Hepatocyte (in vitro differentiated cells): ENCODE measurements at regions not wholly inside any gene's neighbourhood (a gene's known extent, or its start where the extent isn't known, plus 50 kb on each side); places are given as distances from the start of the nearest gene placed in this dataset.

Source experiments
- DNase-seq: peaks from one replicate; pipeline ENCODE4 v3.0.0-alpha.2; 2016; ENCODE audit warnings: low spot score
- H2AFZ ChIP-seq: fragments of 200-600 bp; sonication (generic); 2 replicates; pipeline ENCODE4 v1.6.0; 2016; ENCODE audit warnings: antibody characterized with exemption, mild to moderate bottlenecking
- H3K27ac ChIP-seq: fragments of 200-600 bp; sonication (generic); 2 replicates; pipeline ENCODE4 v1.5.1; 2016; ENCODE audit warnings: mild to moderate bottlenecking
- H3K27me3 ChIP-seq: fragments of 200-600 bp; sonication (generic); 2 replicates; pipeline ENCODE4 v1.6.1; 2016
- H3K36me3 ChIP-seq: fragments of 200-600 bp; sonication (generic); replicated peaks from 2 replicates; pipeline ENCODE4 v1.5.1; 2016; ENCODE audit warnings: low read depth; ENCODE audit not compliant: insufficient read depth
- H3K4me1 ChIP-seq: fragments of 200-600 bp; sonication (generic); 2 replicates; pipeline ENCODE4 v1.5.1; 2016; ENCODE audit warnings: mild to moderate bottlenecking, moderate library complexity; ENCODE audit not compliant: insufficient read depth
- H3K4me2 ChIP-seq: fragments of 200-600 bp; sonication (generic); 2 replicates; pipeline ENCODE4 v1.6.0; 2016
- H3K4me3 ChIP-seq: fragments of 200-600 bp; sonication (generic); 2 replicates; pipeline ENCODE4 v1.5.1; 2016; ENCODE audit warnings: mild to moderate bottlenecking
- H3K79me2 ChIP-seq: fragments of 200-600 bp; sonication (generic); 2 replicates; pipeline ENCODE4 v1.6.0; 2017; ENCODE audit warnings: mild to moderate bottlenecking
- H3K9me2 ChIP-seq: fragments of 200-600 bp; sonication (generic); replicated peaks from 2 replicates; pipeline ENCODE4 v1.6.0; 2017; ENCODE audit warnings: mild to moderate bottlenecking; ENCODE audit not compliant: insufficient read depth
- H3K9me3 ChIP-seq: fragments of 200-600 bp; sonication (generic); 2 replicates; pipeline ENCODE4 v1.5.1; 2016; ENCODE audit warnings: low read depth, mild to moderate bottlenecking
- H4K20me1 ChIP-seq: fragments of 200-600 bp; sonication (generic); 2 replicates; pipeline ENCODE4 v1.6.0; 2016; ENCODE audit warnings: mild to moderate bottlenecking; ENCODE audit not compliant: insufficient read depth, poor library complexity, severe bottlenecking
- EZH2 ChIP-seq: fragments of 200-600 bp; sonication (generic); IDR thresholded peaks from 2 replicates; pipeline ENCODE4 v1.6.1; 2016; ENCODE audit warnings: antibody characterized with exemption, mild to moderate bottlenecking, borderline replicate concordance
- EZH2phosphoT487 ChIP-seq: fragments of 200-600 bp; sonication (generic); IDR thresholded peaks from one replicate; pipeline ENCODE4 v1.6.1; 2018; ENCODE audit warnings: antibody characterized with exemption, mild to moderate bottlenecking, low read depth, moderate library complexity; ENCODE audit not compliant: unreplicated experiment, severe bottlenecking
- WGBS: methylation state at CpG from one replicate; pipeline ENCODE4 v1.1.6; 2016; ENCODE audit warnings: low lambda C conversion rate; ENCODE audit errors: missing lambda C conversion rate; 5-methylcytosine and 5-hydroxymethylcytosine counted together
- TF ChIP-seq, protein P1 (sequence below): fragments of 200-600 bp; sonication (generic); IDR thresholded peaks from 2 replicates; pipeline ENCODE4 v1.5.1; 2016; ENCODE audit warnings: antibody characterized with exemption, mild to moderate bottlenecking; ENCODE audit not compliant: poor library complexity

DNA sequence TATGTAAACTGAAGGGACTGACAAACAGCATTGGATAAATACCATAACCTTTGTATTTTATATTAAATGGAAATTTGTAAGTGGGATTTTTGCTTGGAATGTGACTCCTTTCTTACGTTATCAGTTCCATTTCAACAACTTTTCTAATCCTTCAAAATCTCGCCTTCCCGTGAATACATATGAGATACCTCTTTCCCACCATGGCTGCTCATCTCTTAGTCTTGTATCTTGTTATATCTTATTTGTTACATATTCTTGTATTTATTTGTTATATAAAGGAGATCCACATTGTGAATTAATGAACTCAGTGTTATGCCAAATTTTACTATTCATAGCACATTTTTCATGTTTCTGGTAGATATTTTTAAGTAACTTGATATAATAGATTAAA, 623.7 kb downstream of the MCTP2 start:
- H3K79me2 ChIP-seq: no peaks in the 10 kb centered on the region
- no peak for TF ChIP-seq EZH2phosphoT487
- TF ChIP-seq EZH2: no peak
- TF ChIP-seq, protein P1, sequence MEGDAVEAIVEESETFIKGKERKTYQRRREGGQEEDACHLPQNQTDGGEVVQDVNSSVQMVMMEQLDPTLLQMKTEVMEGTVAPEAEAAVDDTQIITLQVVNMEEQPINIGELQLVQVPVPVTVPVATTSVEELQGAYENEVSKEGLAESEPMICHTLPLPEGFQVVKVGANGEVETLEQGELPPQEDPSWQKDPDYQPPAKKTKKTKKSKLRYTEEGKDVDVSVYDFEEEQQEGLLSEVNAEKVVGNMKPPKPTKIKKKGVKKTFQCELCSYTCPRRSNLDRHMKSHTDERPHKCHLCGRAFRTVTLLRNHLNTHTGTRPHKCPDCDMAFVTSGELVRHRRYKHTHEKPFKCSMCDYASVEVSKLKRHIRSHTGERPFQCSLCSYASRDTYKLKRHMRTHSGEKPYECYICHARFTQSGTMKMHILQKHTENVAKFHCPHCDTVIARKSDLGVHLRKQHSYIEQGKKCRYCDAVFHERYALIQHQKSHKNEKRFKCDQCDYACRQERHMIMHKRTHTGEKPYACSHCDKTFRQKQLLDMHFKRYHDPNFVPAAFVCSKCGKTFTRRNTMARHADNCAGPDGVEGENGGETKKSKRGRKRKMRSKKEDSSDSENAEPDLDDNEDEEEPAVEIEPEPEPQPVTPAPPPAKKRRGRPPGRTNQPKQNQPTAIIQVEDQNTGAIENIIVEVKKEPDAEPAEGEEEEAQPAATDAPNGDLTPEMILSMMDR: no peak
- H3K9me3 ChIP-seq: no peaks in the 10 kb centered on the region
- H3K27me3 ChIP-seq: no peaks in the 10 kb centered on the region
- H3K36me3 ChIP-seq: no peaks in the 10 kb centered on the region
- no peak overlapping the region for H3K4me2 ChIP-seq
- no peak for DNase-seq
- H3K27ac ChIP-seq: no peak overlapping the region
- WGBS: 98% methylated on average over 3 of the region's 3 CpGs
- no peaks in the 10 kb centered on the region for H4K20me1 ChIP-seq
- H3K4me3 ChIP-seq: no peak overlapping the region
- no peaks in the 10 kb centered on the region for H3K4me1 ChIP-seq
- H2AFZ ChIP-seq: no peak overlapping the region
- H3K9me2 ChIP-seq: no peaks in the 10 kb centered on the region

DNA sequence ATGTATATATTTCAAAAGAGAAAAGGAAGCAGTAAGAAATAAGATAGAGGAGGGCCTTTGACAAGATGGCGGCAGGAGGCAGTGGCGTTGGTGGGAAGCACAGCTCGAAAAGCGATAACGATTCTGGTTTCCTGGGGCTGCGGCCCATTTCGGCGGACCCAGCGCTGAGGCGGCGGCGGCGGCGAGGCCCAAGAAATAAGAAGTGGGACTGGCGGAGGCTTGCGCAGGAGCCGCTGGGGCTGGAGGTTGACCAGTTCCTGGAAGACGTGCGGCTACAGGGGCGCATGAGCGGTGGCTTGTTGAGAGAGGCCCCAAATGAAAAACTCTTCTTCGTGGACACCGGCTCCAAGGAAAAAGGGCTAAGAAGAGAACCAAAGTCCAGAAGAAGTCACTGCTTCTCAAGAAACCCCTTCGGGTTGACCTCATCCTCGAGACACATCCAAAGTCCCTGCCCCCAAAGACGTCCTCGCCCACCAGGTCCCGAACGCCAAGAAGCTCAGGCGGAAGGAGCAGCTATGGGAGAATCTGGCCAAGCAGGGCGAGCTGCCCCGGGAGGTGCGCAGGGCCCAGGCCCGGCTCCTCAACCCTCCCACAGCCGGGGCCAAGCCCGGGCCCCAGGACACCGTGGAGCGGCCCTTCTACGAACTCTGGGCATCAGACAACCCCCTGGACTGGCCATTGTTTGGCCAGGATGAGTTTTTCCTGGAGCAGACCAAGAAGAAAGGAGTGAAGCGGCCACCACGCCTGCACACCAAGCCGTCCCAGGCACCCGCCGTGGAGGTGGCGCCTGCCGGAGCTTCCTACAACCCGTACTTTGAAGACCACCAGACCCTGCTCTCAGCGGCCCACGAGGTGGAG, 624.3 kb downstream of the MCTP2 start:
- Histone ChIP-seq H3K27ac (no peak overlapping the region), H3K36me3 (no peaks in the 10 kb centered on the region), H3K9me3 (no peaks in the 10 kb centered on the region), H3K79me2 (no peaks in the 10 kb centered on the region), H3K4me1 (no peaks in the 10 kb centered on the region), H2AFZ (no peak overlapping the region), H3K4me2 (no peak overlapping the region), H3K9me2 (no peaks in the 10 kb centered on the region), H3K27me3 (no peaks in the 10 kb centered on the region), H4K20me1 (no peaks in the 10 kb centered on the region), H3K4me3 (no peak overlapping the region)
- WGBS: 99% methylated on average over 49 of the region's 49 CpGs
- no peak for DNase-seq
- TF ChIP-seq, protein P1: no peak
- TF ChIP-seq EZH2phosphoT487 (no peak), EZH2 (no peak)

DNA sequence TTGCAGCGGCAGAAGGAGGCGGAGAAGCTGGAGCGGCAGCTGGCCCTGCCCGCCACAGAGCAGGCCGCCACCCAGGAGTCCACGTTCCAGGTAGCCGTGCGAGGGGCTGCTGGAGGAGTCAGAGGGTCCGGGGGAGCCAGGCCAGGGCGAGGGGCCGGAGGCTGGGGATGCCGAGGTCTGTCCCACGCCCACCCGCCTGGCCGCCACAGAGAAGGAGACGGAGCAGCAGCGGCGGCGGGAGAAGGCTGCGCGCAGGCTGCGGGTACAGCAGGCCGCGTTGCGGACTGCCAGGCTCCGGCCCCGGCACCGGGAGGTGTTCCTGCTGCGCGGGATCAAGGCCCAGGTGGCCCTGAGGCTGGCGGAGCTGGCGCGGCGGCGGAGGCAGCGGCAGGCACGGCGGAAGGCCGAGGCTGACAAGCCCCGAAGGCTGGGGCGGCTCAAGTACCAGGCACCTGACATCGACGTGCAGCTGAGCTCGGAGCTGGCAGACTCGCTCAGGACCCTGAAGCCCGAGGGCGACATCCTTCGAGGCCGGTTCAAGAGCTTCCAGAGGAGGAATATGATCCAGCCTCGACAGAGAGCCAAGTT, 625.0 kb downstream of the MCTP2 start:
- Histone ChIP-seq H3K4me3 (no peak overlapping the region), H3K9me3 (no peaks in the 10 kb centered on the region), H3K27me3 (no peaks in the 10 kb centered on the region), H3K9me2 (no peaks in the 10 kb centered on the region), H3K27ac (no peak overlapping the region), H3K4me2 (no peak overlapping the region), H3K4me1 (no peaks in the 10 kb centered on the region), H2AFZ (no peak overlapping the region), H3K36me3 (no peaks in the 10 kb centered on the region), H4K20me1 (no peaks in the 10 kb centered on the region), H3K79me2 (no peaks in the 10 kb centered on the region)
- TF ChIP-seq EZH2phosphoT487 (no peak), EZH2 (no peak)
- TF ChIP-seq, protein P1: no peak
- WGBS: 94% methylated on average over 42 of the region's 50 CpGs
- DNase-seq: no peak
